ENCODE measurements at regions not wholly inside any gene's neighbourhood (a gene's known extent, or its start where the extent isn't known, plus 50 kb on each side); places are given as distances from the start of the nearest gene placed in this dataset.
"Not testable (repeated sequence)": the region's sequence is repeated elsewhere in the genome, so short reads cannot be mapped to it uniquely, and the experiment has no call there.

DNA sequence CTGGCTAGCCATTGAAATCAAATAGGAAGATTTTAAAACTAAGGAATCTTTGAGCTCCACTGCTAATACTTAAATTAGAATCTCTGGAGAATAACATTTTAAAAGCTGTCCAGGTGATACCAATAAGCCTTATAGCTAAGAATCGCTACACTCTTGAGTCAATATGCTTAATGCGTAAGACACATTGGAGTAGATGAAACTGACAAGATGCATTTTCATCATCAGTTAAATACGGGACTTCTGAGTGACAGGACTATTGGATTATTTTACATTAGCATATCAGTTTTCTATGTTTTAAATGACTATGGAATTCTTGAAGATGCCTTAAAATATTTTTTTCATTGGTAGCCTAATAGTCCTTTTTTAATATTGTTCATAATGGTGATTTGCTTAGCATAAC is 80.2 kb downstream of the ATOH1 start:
- TF ChIP-seq, protein P1, sequence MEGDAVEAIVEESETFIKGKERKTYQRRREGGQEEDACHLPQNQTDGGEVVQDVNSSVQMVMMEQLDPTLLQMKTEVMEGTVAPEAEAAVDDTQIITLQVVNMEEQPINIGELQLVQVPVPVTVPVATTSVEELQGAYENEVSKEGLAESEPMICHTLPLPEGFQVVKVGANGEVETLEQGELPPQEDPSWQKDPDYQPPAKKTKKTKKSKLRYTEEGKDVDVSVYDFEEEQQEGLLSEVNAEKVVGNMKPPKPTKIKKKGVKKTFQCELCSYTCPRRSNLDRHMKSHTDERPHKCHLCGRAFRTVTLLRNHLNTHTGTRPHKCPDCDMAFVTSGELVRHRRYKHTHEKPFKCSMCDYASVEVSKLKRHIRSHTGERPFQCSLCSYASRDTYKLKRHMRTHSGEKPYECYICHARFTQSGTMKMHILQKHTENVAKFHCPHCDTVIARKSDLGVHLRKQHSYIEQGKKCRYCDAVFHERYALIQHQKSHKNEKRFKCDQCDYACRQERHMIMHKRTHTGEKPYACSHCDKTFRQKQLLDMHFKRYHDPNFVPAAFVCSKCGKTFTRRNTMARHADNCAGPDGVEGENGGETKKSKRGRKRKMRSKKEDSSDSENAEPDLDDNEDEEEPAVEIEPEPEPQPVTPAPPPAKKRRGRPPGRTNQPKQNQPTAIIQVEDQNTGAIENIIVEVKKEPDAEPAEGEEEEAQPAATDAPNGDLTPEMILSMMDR (IDR thresholded peaks at IDR 0.05; ENCODE audit: control extremely low read depth, extremely low read depth, low read depth, missing control alignments): no peak

DNA sequence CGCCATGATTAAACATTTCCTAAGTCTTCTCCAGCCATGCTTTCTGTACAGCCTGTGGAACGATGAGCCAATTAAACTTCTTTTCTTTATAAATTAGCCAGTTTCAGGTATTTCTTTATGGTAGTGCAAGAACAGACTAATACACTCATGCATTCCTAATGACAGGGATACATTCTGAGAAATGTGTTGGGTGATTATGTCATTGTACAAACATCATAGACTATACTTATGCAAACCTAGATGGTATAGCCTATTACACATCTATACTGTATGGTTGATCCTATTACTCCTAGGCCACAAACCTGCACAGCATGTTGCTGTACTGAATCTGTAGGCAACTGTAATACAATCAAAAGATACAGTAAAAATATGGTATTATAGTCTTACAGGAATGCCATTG is 83.1 kb downstream of the ATOH1 start:
- TF ChIP-seq, protein P1 (IDR thresholded peaks at IDR 0.05; ENCODE audit: control extremely low read depth, extremely low read depth, low read depth, missing control alignments): no peak
- POLR2A ChIA-PET: no interaction called here
- DNase-seq (ENCODE audit: extremely low spot score): no peak
- CTCF ChIA-PET: no interaction called here

More for the DNA sequence above, 80.2 kb downstream of the ATOH1 start:
- ChIA-PET CTCF (interaction anchor here (1.0 kb wide), 1 partner anchor 11 kb away, joined by 3 read pairs; no protein-coding TSS in a partner anchor), POLR2A (no interaction called here)
- DNase-seq (ENCODE audit: extremely low spot score): no peak

DNA sequence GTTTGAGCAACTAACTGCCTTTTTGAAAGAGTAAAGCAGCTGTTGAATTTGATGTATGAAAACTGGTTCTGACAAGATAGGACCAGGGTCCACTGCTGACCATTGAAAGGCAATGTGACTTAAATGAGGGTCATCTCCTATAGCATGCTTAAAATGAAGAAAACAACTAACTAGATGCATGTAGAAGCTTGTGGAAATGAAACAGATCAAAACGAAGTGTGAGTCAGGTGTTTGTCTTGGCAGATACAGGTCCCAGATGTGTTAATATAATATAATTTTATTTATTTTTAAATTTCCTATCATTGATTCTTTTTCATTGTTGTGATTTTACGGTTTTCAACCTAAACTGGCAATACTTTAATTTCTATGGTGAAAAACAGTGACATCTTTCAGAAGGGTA is 83.6 kb downstream of the ATOH1 start:
- TF ChIP-seq, protein P1 (IDR thresholded peaks at IDR 0.05; ENCODE audit: control extremely low read depth, extremely low read depth, low read depth, missing control alignments): no peak
- ChIA-PET CTCF (no interaction called here), POLR2A (no interaction called here)
- DNase-seq (ENCODE audit: extremely low spot score): no peak

DNA sequence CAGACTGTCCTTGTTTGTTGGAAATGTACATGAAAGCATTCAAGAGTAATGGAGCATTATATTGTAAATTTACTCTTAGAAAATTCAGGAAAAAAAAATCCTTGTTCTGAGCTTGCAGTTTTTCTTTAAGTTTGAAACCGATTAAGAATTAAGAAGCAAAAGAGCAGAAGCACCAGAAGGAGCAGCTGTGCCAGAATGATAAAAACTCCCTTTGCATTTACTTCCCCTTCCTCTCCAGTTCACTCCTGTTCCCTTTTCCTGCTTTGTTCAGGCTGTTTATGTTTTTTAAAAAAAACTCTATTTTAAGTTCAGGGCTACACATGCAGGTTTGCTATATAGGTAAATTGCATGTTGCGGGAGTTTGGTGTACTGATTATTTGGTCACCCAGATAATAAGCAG is 90.3 kb downstream of the ATOH1 start:
- ChIA-PET CTCF (no interaction called here), POLR2A (no interaction called here)
- TF ChIP-seq, protein P1 (IDR thresholded peaks at IDR 0.05; ENCODE audit: control extremely low read depth, extremely low read depth, low read depth, missing control alignments): no peak
- DNase-seq (ENCODE audit: extremely low spot score): no peak

DNA sequence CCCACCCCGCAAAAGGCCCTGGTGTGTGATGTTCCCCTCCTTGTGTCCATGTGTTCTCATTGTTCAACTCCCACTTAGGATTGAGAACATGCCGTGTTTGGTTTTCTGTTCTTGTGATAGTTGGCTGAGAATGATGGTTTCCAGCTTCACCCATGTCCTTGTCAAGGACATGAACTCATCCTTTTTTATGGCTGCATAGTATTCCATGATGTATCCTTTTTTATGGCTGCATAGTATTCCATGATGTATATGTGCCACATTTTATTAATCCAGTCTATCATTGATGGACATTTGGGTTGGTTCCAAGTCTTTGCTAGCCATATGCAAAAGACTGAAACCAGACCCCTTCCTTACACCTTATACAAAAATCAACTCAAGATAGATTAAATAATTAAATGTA is 95.0 kb downstream of the ATOH1 start:
- POLR2A ChIA-PET; CTCF ChIA-PET; DNase-seq (ENCODE audit: extremely low spot score): not testable (repeated sequence)

DNA sequence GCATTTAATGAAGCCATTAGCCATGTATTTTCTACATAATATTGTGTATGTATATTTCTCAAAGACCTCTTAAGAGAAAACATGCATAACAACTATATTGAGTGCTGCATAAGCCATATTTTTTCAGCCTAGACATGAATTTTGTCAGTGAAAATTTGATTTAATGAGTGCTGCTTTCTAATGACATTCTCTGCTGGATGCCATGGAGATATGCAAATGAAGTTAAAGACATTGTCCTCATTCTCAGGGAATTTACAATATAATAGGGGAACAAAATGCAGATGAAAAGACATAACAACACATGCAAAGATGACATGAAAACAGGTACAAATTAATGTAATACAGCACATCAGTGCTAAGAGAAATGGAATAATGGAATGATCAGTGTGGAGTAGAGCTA is 118.7 kb downstream of the ATOH1 start:
- POLR2A ChIA-PET: no interaction called here

DNA sequence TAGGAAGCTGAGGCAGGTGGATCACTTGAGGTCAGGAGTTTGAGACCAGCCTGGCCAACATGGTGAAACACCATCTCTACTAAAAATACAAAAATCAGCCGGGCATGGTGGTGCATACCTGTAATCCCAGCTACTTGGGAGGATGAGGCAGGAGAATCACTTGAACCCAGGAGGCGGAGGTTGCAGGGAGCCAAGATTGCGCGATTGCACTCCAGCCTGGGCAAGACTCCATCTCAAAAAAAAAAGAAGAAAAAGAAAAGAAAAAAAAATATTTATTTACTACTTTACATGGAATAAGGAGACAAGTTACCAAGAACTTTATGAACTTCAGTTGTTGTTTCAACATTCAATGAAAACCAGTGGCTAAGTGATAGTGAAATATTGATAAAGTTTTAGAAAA is 121.7 kb downstream of the ATOH1 start:
- POLR2A ChIA-PET; DNase-seq (ENCODE audit: extremely low spot score); CTCF ChIA-PET: not testable (repeated sequence)

More for the DNA sequence above, 118.7 kb downstream of the ATOH1 start:
- TF ChIP-seq, protein P1 (IDR thresholded peaks at IDR 0.05; ENCODE audit: control extremely low read depth, extremely low read depth, low read depth, missing control alignments): no peak
- CTCF ChIA-PET: no interaction called here
- DNase-seq (ENCODE audit: extremely low spot score): no peak

DNA sequence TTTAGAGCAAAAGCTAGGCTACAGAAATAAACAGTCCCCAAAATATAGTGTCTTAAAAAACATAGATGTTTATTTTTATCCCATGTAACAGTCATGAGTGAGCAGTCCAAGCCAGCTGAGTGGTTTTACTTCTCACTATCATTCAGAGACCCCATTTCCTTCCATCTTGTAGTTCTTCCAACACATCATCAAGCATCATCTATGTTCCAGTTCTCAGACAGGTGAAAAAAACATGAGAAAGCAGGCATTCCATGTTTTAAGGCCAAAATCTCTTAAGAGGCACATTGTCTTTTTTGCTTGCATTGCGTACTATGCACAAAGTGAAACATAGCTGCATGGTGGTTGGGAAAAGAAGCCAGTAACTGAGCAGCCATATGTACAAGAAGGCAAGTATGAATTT is 128.6 kb downstream of the ATOH1 start:
- DNase-seq (ENCODE audit: extremely low spot score): no peak
- TF ChIP-seq, protein P1 (IDR thresholded peaks at IDR 0.05; ENCODE audit: control extremely low read depth, extremely low read depth, low read depth, missing control alignments): no peak
- ChIA-PET CTCF (no interaction called here), POLR2A (no interaction called here)

All from GM10248 (cell line).